Colonic mucosa (tissue), 4 donors: ENCODE measurements at regions not wholly inside any gene's neighbourhood (a gene's known extent, or its start where the extent isn't known, plus 50 kb on each side); places are given as distances from the start of the nearest gene placed in this dataset.

Experiments used
- DNase-seq: peaks from one replicate; pipeline ENCODE4 v3.0.0-alpha.2; 2020
- H3K27ac ChIP-seq: fragments of 200-600 bp; one replicate; pipeline ENCODE4 v1.8.0; 2021
- H3K27me3 ChIP-seq: fragments of 200-600 bp; one replicate; pipeline ENCODE4 v1.8.0; 2021
- H3K36me3 ChIP-seq: fragments of 200-600 bp; one replicate; pipeline ENCODE4 v1.8.0; 2021
- H3K4me1 ChIP-seq: fragments of 200-600 bp; one replicate; pipeline ENCODE4 v1.8.0; 2021; ENCODE audit warnings: mild to moderate bottlenecking
- H3K4me3 ChIP-seq: fragments of 200-600 bp; one replicate; pipeline ENCODE4 v1.8.0; 2021
- H3K9ac ChIP-seq, 2 donors: one replicate each; pipeline ENCODE4 v1.7.0; 2013; ENCODE audit warnings: control low read depth in 2 of 2, low read depth in 2 of 2, low read length in 2 of 2
- H3K9me3 ChIP-seq: fragments of 200-600 bp; one replicate; pipeline ENCODE4 v1.8.0; 2021
- CTCF ChIP-seq: fragments of 200-600 bp; IDR thresholded peaks from one replicate; pipeline ENCODE4 v1.8.0; 2022; ENCODE audit warnings: antibody characterized with exemption, mild to moderate bottlenecking
- intact Hi-C: fragments of 100-400 bp; cut with DNase I; formaldehyde crosslinking; loops from one replicate; pipeline ENCODE4 v1.14.1; 2022
- donor health status: healthy.
- donor health status: DM: no; HTN: no; CAD: no.
- donor health status: DM: no; HTN: no; CAD: no.

DNA sequence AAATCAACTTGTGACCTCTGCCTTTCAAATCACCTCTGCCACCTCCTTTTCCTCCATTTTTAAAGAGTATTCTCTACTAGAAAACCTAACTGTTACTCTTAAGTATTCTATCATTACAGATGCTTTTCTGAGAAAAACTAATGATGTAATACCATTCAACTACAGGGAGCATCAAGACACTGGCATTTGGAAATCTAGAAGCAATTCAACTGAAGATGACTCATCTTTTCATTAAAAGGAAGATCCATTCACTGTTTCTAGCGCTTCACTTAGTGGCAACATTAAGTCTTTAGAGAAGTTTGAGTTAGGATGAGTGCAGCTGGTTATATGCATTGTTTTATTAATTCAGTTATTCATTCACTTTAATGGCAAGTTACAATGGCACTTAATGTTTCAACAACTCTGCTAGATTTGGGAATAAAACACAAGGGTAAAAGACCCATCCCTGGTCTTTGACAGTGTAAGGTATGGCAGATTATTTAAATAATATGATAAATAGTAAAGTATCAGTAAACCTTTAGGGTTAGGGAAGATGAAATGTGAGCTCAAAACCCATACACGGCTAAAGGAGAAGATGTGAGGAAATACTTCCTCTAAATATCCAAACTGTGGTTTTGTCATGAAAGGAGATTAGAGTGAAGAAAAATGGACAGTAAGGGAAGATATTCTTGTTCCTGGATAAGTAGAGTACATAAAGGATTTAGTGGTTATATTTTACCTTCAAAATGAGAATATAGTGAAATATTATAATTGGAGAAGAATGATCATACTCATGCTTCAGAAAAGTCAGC is 61.7 kb downstream of the KCNJ2 start:
- Histone ChIP-seq H3K4me3 (no peak overlapping the region), H3K4me1 (no peaks in the 10 kb centered on the region), H3K9me3 (no peaks in the 10 kb centered on the region), H3K27me3 (no peaks in the 10 kb centered on the region), H3K27ac (no peak overlapping the region), H3K9ac (no peak overlapping the region), H3K36me3 (no peaks in the 10 kb centered on the region)
- no peak for DNase-seq
- intact Hi-C loops, result no loop called here
- no peak for TF ChIP-seq CTCF

DNA sequence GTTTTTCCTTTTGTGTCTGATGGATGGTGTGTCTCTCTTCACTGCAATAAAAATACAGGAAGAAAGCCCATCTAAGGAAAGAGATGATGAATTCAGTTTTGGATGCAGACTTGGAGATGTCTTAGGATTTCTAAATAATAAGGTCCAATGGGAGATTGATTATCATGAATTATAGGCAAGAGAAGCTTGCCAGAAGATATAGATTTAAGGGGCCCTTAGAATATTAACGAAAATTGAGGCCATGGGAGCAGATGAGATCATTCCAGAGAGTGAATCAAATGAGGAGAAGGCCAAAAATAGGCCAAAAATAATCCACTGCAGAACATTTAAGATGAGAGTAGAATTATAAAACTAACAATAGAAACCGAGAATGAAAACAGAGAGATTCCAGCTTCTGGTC is 63.1 kb downstream of the KCNJ2 start:
- no peak overlapping the region for H3K27ac ChIP-seq
- no peaks in the 10 kb centered on the region for H3K4me1 ChIP-seq
- no peak overlapping the region for H3K4me3 ChIP-seq
- no peaks in the 10 kb centered on the region for H3K9me3 ChIP-seq
- TF ChIP-seq CTCF, result no peak
- DNase-seq, result no peak
- intact Hi-C loops, result no loop called here
- H3K9ac ChIP-seq, result no peak overlapping the region
- no peaks in the 10 kb centered on the region for H3K36me3 ChIP-seq
- no peaks in the 10 kb centered on the region for H3K27me3 ChIP-seq

GRCh38 chr17:70235252-70235651 is 65.9 kb downstream of the KCNJ2 start:
- intact Hi-C loops, result no loop called here
- no peak for DNase-seq
- no peak overlapping the region for H3K4me3 ChIP-seq
- no peak overlapping the region for H3K27ac ChIP-seq
- no peaks in the 10 kb centered on the region for H3K27me3 ChIP-seq
- H3K4me1 ChIP-seq, result no peaks in the 10 kb centered on the region
- no peaks in the 10 kb centered on the region for H3K36me3 ChIP-seq
- H3K9ac ChIP-seq, result no peak overlapping the region
- TF ChIP-seq CTCF, result no peak
- no peaks in the 10 kb centered on the region for H3K9me3 ChIP-seq

- TF ChIP-seq CTCF, result no peak
- no peak overlapping the region for H3K9ac ChIP-seq
- no peaks in the 10 kb centered on the region for H3K9me3 ChIP-seq
- H3K4me1 ChIP-seq, result no peaks in the 10 kb centered on the region
- intact Hi-C loops, result no loop called here
- H3K36me3 ChIP-seq, result no peaks in the 10 kb centered on the region
- no peak for DNase-seq
- no peak overlapping the region for H3K4me3 ChIP-seq
- no peak overlapping the region for H3K27ac ChIP-seq
- H3K27me3 ChIP-seq, result no peaks in the 10 kb centered on the region
Measured at GRCh38 chr17:70238228-70238627, 68.9 kb downstream of the KCNJ2 start.

DNA sequence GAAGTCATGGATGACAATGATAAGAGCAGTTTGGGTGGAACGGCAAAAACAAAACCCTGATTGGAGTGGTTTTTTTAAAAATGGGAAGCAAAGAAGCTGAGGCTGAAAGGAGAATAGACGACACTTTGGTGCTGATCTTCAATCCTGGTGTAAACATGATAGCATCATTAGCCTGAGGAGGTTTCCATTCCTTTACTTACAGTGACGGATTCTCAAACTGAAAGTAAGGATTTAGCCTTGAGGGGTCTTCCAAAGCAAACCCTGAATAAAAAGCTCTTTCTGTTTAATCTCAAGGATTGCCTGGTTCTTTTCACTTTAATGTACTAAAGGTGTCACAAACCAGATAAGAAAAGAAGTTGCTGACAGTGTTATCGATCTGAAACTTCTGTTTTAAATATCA is 69.3 kb downstream of the KCNJ2 start:
- H3K36me3 ChIP-seq, result no peaks in the 10 kb centered on the region
- H3K27ac ChIP-seq, result no peak overlapping the region
- no peaks in the 10 kb centered on the region for H3K4me1 ChIP-seq
- TF ChIP-seq CTCF, result no peak
- no peaks in the 10 kb centered on the region for H3K9me3 ChIP-seq
- no peaks in the 10 kb centered on the region for H3K27me3 ChIP-seq
- intact Hi-C loops, result no loop called here
- H3K9ac ChIP-seq, result no peak overlapping the region
- no peak overlapping the region for H3K4me3 ChIP-seq
- DNase-seq, result no peak
